ENCODE measurements at regions not wholly inside any gene's neighbourhood (a gene's known extent, or its start where the extent isn't known, plus 50 kb on each side); places are given as distances from the start of the nearest gene placed in this dataset.

- Histone ChIP-seq H3K27me3 (no peaks in the 10 kb centered on the region), H3K4me3 (no peak overlapping the region), H3K9me3 (no peaks in the 10 kb centered on the region), H3K36me3 (ENCODE audit: low read depth, missing control alignments) (no peaks in the 10 kb centered on the region), H3K27ac (no peak overlapping the region), H3K4me1 (no peaks in the 10 kb centered on the region)
- 73 to 80% methylated on average over 2 of the region's 2 CpGs for WGBS, 2 donors
- intact Hi-C loops (cut with DNase I; ENCODE audit: low total_unique reads) = no loop called here
- DNase-seq = no peak
- TF ChIP-seq CTCF (IDR thresholded peaks at IDR 0.05) (no peak), POLR2A (IDR thresholded peaks at IDR 0.05) (no peak)
These were observed 227.6 kb upstream of the C9orf72 start for GRCh38 chr9:27800692-27801370.

- Histone ChIP-seq H3K4me3 (no peak overlapping the region), H3K36me3 (ENCODE audit: low read depth, missing control alignments) (no peaks in the 10 kb centered on the region), H3K27me3 (no peaks in the 10 kb centered on the region), H3K4me1 (no peaks in the 10 kb centered on the region), H3K9me3 (no peaks in the 10 kb centered on the region), H3K27ac (no peak overlapping the region)
- TF ChIP-seq POLR2A (IDR thresholded peaks at IDR 0.05) (no peak), CTCF (IDR thresholded peaks at IDR 0.05) (no peak)
- intact Hi-C loops (cut with DNase I; ENCODE audit: low total_unique reads) = no loop called here
- DNase-seq = no peak
- WGBS, 2 donors = 48 to 58% methylated on average over 6 of the region's 6 CpGs
These were observed 228.3 kb upstream of the C9orf72 start for GRCh38 chr9:27801545-27801944.

- intact Hi-C loops (cut with DNase I; ENCODE audit: low total_unique reads) = no loop called here
- Histone ChIP-seq H3K9me3 (no peaks in the 10 kb centered on the region), H3K36me3 (ENCODE audit: low read depth, missing control alignments) (no peaks in the 10 kb centered on the region), H3K4me1 (no peaks in the 10 kb centered on the region), H3K27me3 (no peaks in the 10 kb centered on the region), H3K4me3 (no peak overlapping the region), H3K27ac (no peak overlapping the region)
- no peak for DNase-seq
- WGBS, 2 donors = 93 to 97% methylated on average over 3 of the region's 3 CpGs
- TF ChIP-seq POLR2A (IDR thresholded peaks at IDR 0.05) = no peak
- no peak for TF ChIP-seq CTCF (IDR thresholded peaks at IDR 0.05)
These were observed 229.1 kb upstream of the C9orf72 start for GRCh38 chr9:27802418-27802817.

- TF ChIP-seq CTCF (IDR thresholded peaks at IDR 0.05) = no peak
- TF ChIP-seq POLR2A (IDR thresholded peaks at IDR 0.05) = no peak
- no peaks in the 10 kb centered on the region for H3K4me1 ChIP-seq
These were observed 235.6 kb upstream of the C9orf72 start for GRCh38 chr9:27808864-27809263.

GRCh38 chr9:27817747-27818146, 244.5 kb upstream of the C9orf72 start:
- Histone ChIP-seq H3K4me1 (no peaks in the 10 kb centered on the region), H3K36me3 (ENCODE audit: low read depth, missing control alignments) (no peaks in the 10 kb centered on the region), H3K27ac (no peak overlapping the region), H3K27me3 (no peaks in the 10 kb centered on the region), H3K9me3 (no peaks in the 10 kb centered on the region), H3K4me3 (no peak overlapping the region)
- no peak for TF ChIP-seq POLR2A (IDR thresholded peaks at IDR 0.05)
- TF ChIP-seq CTCF (IDR thresholded peaks at IDR 0.05) = no peak
- WGBS, 2 donors = 79 to 82% methylated on average over 3 of the region's 3 CpGs
- DNase-seq = no peak
- intact Hi-C loops (cut with DNase I; ENCODE audit: low total_unique reads) = no loop called here

More at GRCh38 chr9:27808864-27809263, 235.6 kb upstream of the C9orf72 start:
- H3K9me3 ChIP-seq = no peaks in the 10 kb centered on the region
- intact Hi-C loops (cut with DNase I; ENCODE audit: low total_unique reads) = no loop called here
- WGBS, 2 donors = 80 to 84% methylated on average over 4 of the region's 4 CpGs
- H3K27me3 ChIP-seq = no peaks in the 10 kb centered on the region
- H3K4me3 ChIP-seq = no peak overlapping the region
- no peaks in the 10 kb centered on the region for H3K36me3 ChIP-seq (ENCODE audit: low read depth, missing control alignments)
- no peak for DNase-seq
- H3K27ac ChIP-seq = no peak overlapping the region

Data from testis (tissue), 2 donors.